ENCODE measurements at regions not wholly inside any gene's neighbourhood (a gene's known extent, or its start where the extent isn't known, plus 50 kb on each side); places are given as distances from the start of the nearest gene placed in this dataset.

- Histone ChIP-seq H3K79me2 (ENCODE audit: control insufficient read depth, insufficient read depth, low read length) (no peaks in the 10 kb centered on the region), H3K9me3 (replicated peaks; ENCODE audit: control insufficient read depth, insufficient read depth, low read length) (no peaks in the 10 kb centered on the region), H3K9me1 (replicated peaks; ENCODE audit: control insufficient read depth, extremely low read depth, insufficient read depth, low read length) (no peaks in the 10 kb centered on the region), H4K20me1 (replicated peaks; ENCODE audit: control insufficient read depth, extremely low read depth, insufficient read depth, low read length) (no peaks in the 10 kb centered on the region), H3K9ac (replicated peaks; ENCODE audit: extremely low read depth, insufficient read depth, low read length) (no peak overlapping the region), H3K4me1 (ENCODE audit: control insufficient read depth, extremely low read depth, insufficient read depth, low read length) (no peaks in the 10 kb centered on the region), H3K27ac (ENCODE audit: insufficient read depth, low read depth, low read length) (no peak overlapping the region), H3K36me3 (ENCODE audit: control insufficient read depth in 2 of 2, extremely low read depth in 1 of 2, insufficient read depth in 2 of 2, low read length in 2 of 2) (no peaks in the 10 kb centered on the region), H3K4me2 (ENCODE audit: insufficient read depth, low read length) (no peak overlapping the region), H3K27me3 (ENCODE audit: control insufficient read depth in 2 of 2, insufficient read depth in 2 of 2, low read length in 2 of 2) (no peaks in the 10 kb centered on the region), H2AFZ (ENCODE audit: low read depth, low read length) (no peak overlapping the region), H3K4me3 (replicated peaks in 1 of 3; ENCODE audit: insufficient read depth in 1 of 3, low read depth in 1 of 3, low read length in 3 of 3) (no peak overlapping the region)
- DNase-seq (ENCODE audit: low read depth, low spot score) (no peak), FAIRE-seq (no peak)
- CTCF ChIA-PET = no interaction called here
- POLR2A ChIA-PET = no interaction called here
- intact Hi-C loops (cut with micrococcal nuclease) = no loop called here
- no TSS peak for BruUV-seq (replicated peaks)
- dilution Hi-C loops (cut with MboI; ENCODE audit: extremely low pct_ligation_motif_present, low sequenced_read_pairs) = no loop called here
- no peak for TF ChIP-seq JUN (IDR thresholded peaks at IDR 0.05; ENCODE audit: borderline replicate concordance, insufficient read depth, insufficient read length, low read depth)
- TF ChIP-seq POLR2A (IDR thresholded peaks at IDR 0.05; ENCODE audit: low read depth, low read length) = no peak
- TF ChIP-seq GATA2 (IDR thresholded peaks at IDR 0.05; ENCODE audit: insufficient read depth, insufficient read length, low read depth, low read length) = no peak
These were observed 85.4 kb downstream of the MAGEC1 start for GRCh38 chrX:141989134-141989533.

DNA sequence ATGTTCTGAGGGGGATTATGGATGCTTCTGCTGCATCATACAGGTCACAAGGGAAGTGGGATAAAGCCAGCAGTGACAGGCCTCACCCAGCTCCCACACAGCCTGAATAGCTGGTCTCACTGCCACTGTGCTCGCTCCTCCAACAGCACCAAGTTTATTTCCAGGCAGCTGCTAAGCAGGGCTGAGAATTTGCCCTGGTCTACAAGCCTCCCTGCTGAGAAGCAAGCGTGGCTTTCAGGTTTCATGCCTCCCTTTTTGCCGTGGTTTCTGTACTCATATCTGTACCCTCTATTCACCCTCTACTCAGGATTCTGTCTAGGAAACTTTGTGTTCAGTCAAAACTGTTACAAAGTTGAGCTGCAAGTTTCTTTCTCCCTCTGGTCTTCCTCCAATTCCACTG, 78.6 kb downstream of the MAGEC1 start:
- no peaks in the 10 kb centered on the region for H3K4me1 ChIP-seq (ENCODE audit: control insufficient read depth, extremely low read depth, insufficient read depth, low read length)
- BruUV-seq (replicated peaks) = no TSS peak
- DNase-seq (ENCODE audit: low read depth, low spot score) (no peak), FAIRE-seq (no peak)
- H3K4me3 ChIP-seq (replicated peaks in 1 of 3; ENCODE audit: insufficient read depth in 1 of 3, low read depth in 1 of 3, low read length in 3 of 3) = no peak overlapping the region
- H3K36me3 ChIP-seq (ENCODE audit: control insufficient read depth in 2 of 2, extremely low read depth in 1 of 2, insufficient read depth in 2 of 2, low read length in 2 of 2) = no peaks in the 10 kb centered on the region
- H3K79me2 ChIP-seq (ENCODE audit: control insufficient read depth, insufficient read depth, low read length) = no peaks in the 10 kb centered on the region
- dilution Hi-C loops (cut with MboI; ENCODE audit: extremely low pct_ligation_motif_present, low sequenced_read_pairs) = no loop called here
- H3K27me3 ChIP-seq (ENCODE audit: control insufficient read depth in 2 of 2, insufficient read depth in 2 of 2, low read length in 2 of 2) = no peaks in the 10 kb centered on the region
- no peak overlapping the region for H2AFZ ChIP-seq (ENCODE audit: low read depth, low read length)
- intact Hi-C loops (cut with micrococcal nuclease) = no loop called here
- H3K9me1 ChIP-seq (replicated peaks; ENCODE audit: control insufficient read depth, extremely low read depth, insufficient read depth, low read length) = no peaks in the 10 kb centered on the region
- CTCF ChIA-PET = no interaction called here
- no peak for TF ChIP-seq MAX (IDR thresholded peaks at IDR 0.05; ENCODE audit: insufficient read depth, insufficient read length)
- TF ChIP-seq EZH2 (IDR thresholded peaks at IDR 0.05; ENCODE audit: borderline replicate concordance, low read depth, low read length, severe bottlenecking) = no peak
- TF ChIP-seq POLR2A (IDR thresholded peaks at IDR 0.05; ENCODE audit: low read depth, low read length) = no peak
- no peak for TF ChIP-seq GATA2 (IDR thresholded peaks at IDR 0.05; ENCODE audit: insufficient read depth, insufficient read length, low read depth, low read length)
- no peak for TF ChIP-seq CTCF (IDR thresholded peaks at IDR 0.05; ENCODE audit: extremely low read depth in 1 of 2, insufficient read depth in 1 of 2, low read depth in 1 of 2, low read length in 2 of 2)
- TF ChIP-seq POLR2AphosphoS5 (IDR thresholded peaks at IDR 0.05; ENCODE audit: insufficient read depth, low read depth, low read length) = no peak
- TF ChIP-seq JUN (IDR thresholded peaks at IDR 0.05; ENCODE audit: borderline replicate concordance, insufficient read depth, insufficient read length, low read depth) = no peak
- no peak for TF ChIP-seq MYC (IDR thresholded peaks at IDR 0.05; ENCODE audit: low read depth, low read length)
- no peak for TF ChIP-seq FOS (IDR thresholded peaks at IDR 0.05; ENCODE audit: borderline replicate concordance, insufficient read depth, low read length)
- no peak overlapping the region for H3K27ac ChIP-seq (ENCODE audit: insufficient read depth, low read depth, low read length)
- no peaks in the 10 kb centered on the region for H4K20me1 ChIP-seq (replicated peaks; ENCODE audit: control insufficient read depth, extremely low read depth, insufficient read depth, low read length)
- POLR2A ChIA-PET = no interaction called here
- no peaks in the 10 kb centered on the region for H3K9me3 ChIP-seq (replicated peaks; ENCODE audit: control insufficient read depth, insufficient read depth, low read length)
- H3K4me2 ChIP-seq (ENCODE audit: insufficient read depth, low read length) = no peak overlapping the region
- H3K9ac ChIP-seq (replicated peaks; ENCODE audit: extremely low read depth, insufficient read depth, low read length) = no peak overlapping the region
